ENCODE measurements at regions not wholly inside any gene's neighbourhood (a gene's known extent, or its start where the extent isn't known, plus 50 kb on each side); places are given as distances from the start of the nearest gene placed in this dataset.

GRCh38 chr4:36772154-36772516 is 472.4 kb upstream of the NWD2 start:
- Histone ChIP-seq H3K4me1 (ENCODE audit: control insufficient read depth, low read length) (no peaks in the 10 kb centered on the region), H3K79me2 (ENCODE audit: control insufficient read depth, low read length) (no peaks in the 10 kb centered on the region), H3K36me3 (ENCODE audit: control insufficient read depth, low read length) (no peaks in the 10 kb centered on the region), H4K20me1 (ENCODE audit: control insufficient read depth, insufficient read depth, low read depth, low read length) (no peaks in the 10 kb centered on the region), H3K9me3 (ENCODE audit: control insufficient read depth, insufficient read depth, low read length) (no peaks in the 10 kb centered on the region), H3K27ac (ENCODE audit: low read depth, low read length) (no peak overlapping the region), H3F3A (ENCODE audit: control insufficient read depth, insufficient read depth) (no peaks in the 10 kb centered on the region), H3K4me2 (ENCODE audit: low read length) (no peak overlapping the region), H3K27me3 (ENCODE audit: control insufficient read depth, low read length) (no peaks in the 10 kb centered on the region), H3K4me3 (ENCODE audit: low read length) (no peak overlapping the region), H3K9me2 (replicated peaks; ENCODE audit: control insufficient read depth, low read length) (no peaks in the 10 kb centered on the region)
- TF ChIP-seq, protein P1, sequence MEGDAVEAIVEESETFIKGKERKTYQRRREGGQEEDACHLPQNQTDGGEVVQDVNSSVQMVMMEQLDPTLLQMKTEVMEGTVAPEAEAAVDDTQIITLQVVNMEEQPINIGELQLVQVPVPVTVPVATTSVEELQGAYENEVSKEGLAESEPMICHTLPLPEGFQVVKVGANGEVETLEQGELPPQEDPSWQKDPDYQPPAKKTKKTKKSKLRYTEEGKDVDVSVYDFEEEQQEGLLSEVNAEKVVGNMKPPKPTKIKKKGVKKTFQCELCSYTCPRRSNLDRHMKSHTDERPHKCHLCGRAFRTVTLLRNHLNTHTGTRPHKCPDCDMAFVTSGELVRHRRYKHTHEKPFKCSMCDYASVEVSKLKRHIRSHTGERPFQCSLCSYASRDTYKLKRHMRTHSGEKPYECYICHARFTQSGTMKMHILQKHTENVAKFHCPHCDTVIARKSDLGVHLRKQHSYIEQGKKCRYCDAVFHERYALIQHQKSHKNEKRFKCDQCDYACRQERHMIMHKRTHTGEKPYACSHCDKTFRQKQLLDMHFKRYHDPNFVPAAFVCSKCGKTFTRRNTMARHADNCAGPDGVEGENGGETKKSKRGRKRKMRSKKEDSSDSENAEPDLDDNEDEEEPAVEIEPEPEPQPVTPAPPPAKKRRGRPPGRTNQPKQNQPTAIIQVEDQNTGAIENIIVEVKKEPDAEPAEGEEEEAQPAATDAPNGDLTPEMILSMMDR (IDR thresholded peaks at IDR 0.05; ENCODE audit: low read depth, low read length, poor library complexity, severe bottlenecking), result no peak
- TF ChIP-seq EZH2phosphoT487 (IDR thresholded peaks at IDR 0.05; ENCODE audit: borderline replicate concordance, low read length), result no peak

DNA sequence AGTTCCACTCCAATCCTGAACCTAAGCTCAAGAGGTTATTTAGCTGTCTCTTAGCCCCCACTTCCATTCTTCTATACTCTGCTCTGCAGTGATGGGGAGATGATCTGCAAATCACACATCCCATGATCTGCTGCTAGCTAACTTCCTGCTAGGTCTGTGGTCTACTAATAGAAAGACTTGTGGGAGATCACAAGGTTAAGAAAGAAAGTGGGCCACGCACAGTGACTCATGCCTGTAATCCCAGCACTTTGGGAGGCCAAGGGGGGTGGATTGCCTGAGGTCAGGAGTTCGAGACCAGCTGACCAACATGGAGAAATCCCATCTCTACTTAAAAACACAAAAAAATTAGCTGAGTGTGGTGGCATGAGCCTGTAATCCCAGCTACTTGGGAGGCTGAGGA is 471.1 kb upstream of the NWD2 start:
- Histone ChIP-seq H3K9me2 (replicated peaks; ENCODE audit: control insufficient read depth, low read length) (no peaks in the 10 kb centered on the region), H4K20me1 (ENCODE audit: control insufficient read depth, insufficient read depth, low read depth, low read length) (no peaks in the 10 kb centered on the region), H3K4me2 (ENCODE audit: low read length) (no peak overlapping the region), H3F3A (ENCODE audit: control insufficient read depth, insufficient read depth) (no peaks in the 10 kb centered on the region), H3K27me3 (ENCODE audit: control insufficient read depth, low read length) (no peaks in the 10 kb centered on the region), H3K9me3 (ENCODE audit: control insufficient read depth, insufficient read depth, low read length) (no peaks in the 10 kb centered on the region), H3K79me2 (ENCODE audit: control insufficient read depth, low read length) (no peaks in the 10 kb centered on the region), H3K36me3 (ENCODE audit: control insufficient read depth, low read length) (no peaks in the 10 kb centered on the region), H3K27ac (ENCODE audit: low read depth, low read length) (no peak overlapping the region), H3K4me1 (ENCODE audit: control insufficient read depth, low read length) (no peaks in the 10 kb centered on the region), H3K4me3 (ENCODE audit: low read length) (no peak overlapping the region)
- TF ChIP-seq EZH2phosphoT487 (IDR thresholded peaks at IDR 0.05; ENCODE audit: borderline replicate concordance, low read length), result no peak
- TF ChIP-seq, protein P1 (IDR thresholded peaks at IDR 0.05; ENCODE audit: low read depth, low read length, poor library complexity, severe bottlenecking), result no peak

DNA sequence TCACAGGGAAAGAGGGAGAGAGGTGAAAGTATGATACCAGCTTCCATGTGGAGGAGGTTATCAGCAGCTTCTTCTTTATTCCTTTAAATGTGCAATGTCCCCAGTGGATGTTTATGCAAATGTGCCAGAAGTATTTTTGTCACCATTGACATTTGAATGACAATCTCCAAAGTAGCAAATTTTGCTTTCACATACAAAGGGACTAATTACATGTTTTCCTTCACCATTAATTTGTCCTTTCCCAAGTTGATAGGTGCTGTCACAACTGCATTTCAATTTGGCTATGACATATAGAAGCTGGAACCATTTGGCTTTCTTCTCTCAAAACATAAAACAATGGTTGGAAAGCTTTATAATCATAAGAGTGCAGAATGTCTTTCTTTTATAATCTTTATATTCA is 469.0 kb upstream of the NWD2 start:
- Histone ChIP-seq H3K36me3 (ENCODE audit: control insufficient read depth, low read length) (no peaks in the 10 kb centered on the region), H3K79me2 (ENCODE audit: control insufficient read depth, low read length) (no peaks in the 10 kb centered on the region), H3K27ac (ENCODE audit: low read depth, low read length) (no peak overlapping the region), H4K20me1 (ENCODE audit: control insufficient read depth, insufficient read depth, low read depth, low read length) (no peaks in the 10 kb centered on the region), H3K9me2 (replicated peaks; ENCODE audit: control insufficient read depth, low read length) (no peaks in the 10 kb centered on the region), H3K9me3 (ENCODE audit: control insufficient read depth, insufficient read depth, low read length) (no peaks in the 10 kb centered on the region), H3K4me2 (ENCODE audit: low read length) (no peak overlapping the region), H3K4me3 (ENCODE audit: low read length) (no peak overlapping the region), H3K27me3 (ENCODE audit: control insufficient read depth, low read length) (no peaks in the 10 kb centered on the region), H3K4me1 (ENCODE audit: control insufficient read depth, low read length) (no peaks in the 10 kb centered on the region), H3F3A (ENCODE audit: control insufficient read depth, insufficient read depth) (no peaks in the 10 kb centered on the region)
- no peak for TF ChIP-seq EZH2phosphoT487 (IDR thresholded peaks at IDR 0.05; ENCODE audit: borderline replicate concordance, low read length)
- TF ChIP-seq, protein P1 (IDR thresholded peaks at IDR 0.05; ENCODE audit: low read depth, low read length, poor library complexity, severe bottlenecking), result no peak

GRCh38 chr4:36779601-36780000 is 464.9 kb upstream of the NWD2 start:
- Histone ChIP-seq H3K9me3 (ENCODE audit: control insufficient read depth, insufficient read depth, low read length) (no peaks in the 10 kb centered on the region), H3K36me3 (ENCODE audit: control insufficient read depth, low read length) (no peaks in the 10 kb centered on the region), H3K27ac (ENCODE audit: low read depth, low read length) (no peak overlapping the region), H3K27me3 (ENCODE audit: control insufficient read depth, low read length) (no peaks in the 10 kb centered on the region), H3K9me2 (replicated peaks; ENCODE audit: control insufficient read depth, low read length) (no peaks in the 10 kb centered on the region), H4K20me1 (ENCODE audit: control insufficient read depth, insufficient read depth, low read depth, low read length) (no peaks in the 10 kb centered on the region), H3F3A (ENCODE audit: control insufficient read depth, insufficient read depth) (no peaks in the 10 kb centered on the region), H3K79me2 (ENCODE audit: control insufficient read depth, low read length) (no peaks in the 10 kb centered on the region), H3K4me3 (ENCODE audit: low read length) (no peak overlapping the region), H3K4me1 (ENCODE audit: control insufficient read depth, low read length) (no peaks in the 10 kb centered on the region), H3K4me2 (ENCODE audit: low read length) (no peak overlapping the region)
- no peak for TF ChIP-seq EZH2phosphoT487 (IDR thresholded peaks at IDR 0.05; ENCODE audit: borderline replicate concordance, low read length)
- TF ChIP-seq, protein P1 (IDR thresholded peaks at IDR 0.05; ENCODE audit: low read depth, low read length, poor library complexity, severe bottlenecking), result no peak
